Islet of Langerhans (tissue), 1 donor: ENCODE measurements at regions not wholly inside any gene's neighbourhood (a gene's known extent, or its start where the extent isn't known, plus 50 kb on each side); places are given as distances from the start of the nearest gene placed in this dataset.
"Not testable (repeated sequence)": the region's sequence is repeated elsewhere in the genome, so short reads cannot be mapped to it uniquely, and the experiment has no call there.

Experiments used
- FAIRE-seq: peaks from one replicate; lab custom pipeline; 2011; peaks lifted over from hg19 to GRCh38; lab: Jason Lieb, UNC

DNA sequence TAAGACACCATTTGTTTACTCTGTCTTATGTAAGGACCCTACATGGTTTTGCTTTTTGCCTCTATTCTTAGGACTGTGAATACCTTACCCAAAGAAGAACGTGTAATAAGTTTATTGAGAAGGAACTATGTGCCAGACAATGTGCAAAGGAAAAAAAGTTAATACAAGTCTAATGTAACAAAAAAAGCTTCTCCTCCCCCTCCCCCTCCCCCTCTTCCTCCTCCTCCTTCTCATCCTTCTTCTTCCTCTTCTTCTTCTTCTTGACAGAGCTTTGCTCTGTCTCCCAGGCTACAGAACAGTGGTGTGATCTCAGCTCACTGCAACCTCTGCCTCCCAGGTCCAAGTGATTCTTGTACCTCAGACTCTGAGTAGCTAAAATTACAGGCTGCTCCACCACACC lies 50.9 kb upstream of the MITF start:
- no peak for FAIRE-seq

DNA sequence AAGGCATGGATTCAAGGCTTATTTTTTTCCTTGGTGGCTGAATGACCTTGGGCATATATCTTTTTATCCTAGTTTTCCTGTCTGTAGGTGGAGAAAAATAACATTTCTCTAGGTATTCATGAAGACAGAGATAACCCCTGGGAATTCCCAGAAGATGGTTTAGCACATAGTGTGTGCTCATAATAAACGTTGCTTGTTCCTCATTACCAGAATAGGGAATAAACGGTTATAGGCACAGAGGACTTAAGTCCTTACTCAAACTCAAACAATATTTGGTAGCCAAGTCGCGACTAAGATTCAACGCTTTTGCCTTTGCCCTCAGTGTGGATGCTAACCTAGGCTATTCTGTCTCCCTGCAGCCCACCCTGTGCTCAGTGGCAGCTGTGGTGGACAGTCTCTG lies 51.6 kb upstream of the MITF start:
- no peak for FAIRE-seq

DNA sequence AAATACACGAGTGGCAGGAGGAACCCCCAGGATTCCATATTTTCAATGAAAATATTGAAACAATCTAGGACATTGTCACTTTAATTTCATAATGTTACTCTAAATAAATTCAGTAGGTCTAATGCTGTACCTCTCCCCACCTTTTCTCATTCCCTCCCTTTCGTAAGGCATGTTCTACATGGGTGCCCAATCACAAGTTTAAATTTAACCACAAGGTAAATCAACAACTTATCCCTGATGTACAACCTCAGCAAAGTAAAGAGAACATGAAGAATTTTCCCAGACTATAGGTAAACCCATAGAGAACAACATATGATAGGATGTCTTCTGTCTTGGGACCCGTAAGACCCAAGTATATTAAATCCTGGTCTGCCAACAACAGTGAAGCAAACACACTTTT lies 53.2 kb upstream of the MITF start:
- no peak for FAIRE-seq

DNA sequence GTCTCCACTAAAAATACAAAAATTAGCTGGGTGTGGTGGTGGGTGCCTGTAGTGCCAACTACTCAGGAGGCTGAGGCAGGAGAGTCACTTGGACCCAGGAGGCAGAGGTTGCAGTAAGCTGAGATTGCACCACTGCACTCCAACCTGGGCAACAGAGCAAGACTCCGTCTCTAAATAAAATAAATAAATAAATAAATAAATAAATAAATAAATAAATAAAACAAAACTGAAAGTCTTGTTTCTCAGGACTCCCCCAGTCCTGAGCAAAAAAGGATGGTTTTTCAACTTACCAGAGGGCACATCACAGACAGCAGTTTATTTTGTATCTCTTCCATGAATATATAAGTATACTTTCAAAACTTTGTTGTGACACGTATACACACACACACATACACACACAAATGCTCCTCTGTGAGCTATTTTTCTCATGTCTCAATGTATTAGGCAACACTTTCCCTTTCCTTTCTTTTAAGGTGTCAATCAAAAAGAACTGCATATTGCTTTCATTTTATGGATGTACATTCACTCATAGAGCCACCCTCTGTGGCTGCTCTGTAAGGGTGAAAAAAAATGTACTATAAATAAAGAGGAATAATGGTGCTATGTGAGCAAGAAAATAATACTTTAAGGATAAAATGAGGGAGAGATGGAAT lies 54.8 kb upstream of the MITF start:
- no peak for FAIRE-seq

DNA sequence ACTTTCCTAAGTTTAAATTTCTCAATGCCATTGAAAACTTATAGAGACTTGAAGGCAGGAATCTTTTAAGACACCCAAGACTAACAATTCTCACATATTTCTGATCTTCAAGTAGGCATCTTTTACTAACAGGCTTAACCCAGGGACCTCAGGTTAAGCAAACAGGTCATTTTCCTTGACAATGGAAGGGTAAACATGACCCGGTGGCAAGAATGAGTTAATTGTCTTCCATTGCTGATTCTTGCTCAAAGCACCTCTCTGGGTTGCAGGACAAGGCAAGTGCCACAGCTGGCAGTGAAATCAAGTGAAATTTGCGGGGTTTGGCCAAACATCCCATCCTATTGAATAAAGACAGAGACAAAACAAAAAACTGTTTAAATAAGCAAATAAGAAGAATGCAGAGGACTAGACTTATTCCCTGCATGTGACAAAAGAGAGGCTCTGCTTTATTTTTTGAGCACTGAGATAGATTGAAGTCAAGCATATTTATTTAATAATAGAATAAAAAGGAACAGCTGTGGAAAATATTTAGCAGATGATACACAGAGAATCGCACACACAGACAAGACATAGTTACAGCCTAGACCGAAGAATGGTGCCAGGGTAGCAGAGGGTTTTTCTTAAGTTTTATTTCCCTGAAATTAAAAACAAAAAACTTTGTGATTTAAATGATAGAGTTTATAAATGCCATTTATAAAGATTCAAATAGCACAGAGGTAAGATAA lies 56.0 kb upstream of the MITF start:
- FAIRE-seq = no peak

DNA sequence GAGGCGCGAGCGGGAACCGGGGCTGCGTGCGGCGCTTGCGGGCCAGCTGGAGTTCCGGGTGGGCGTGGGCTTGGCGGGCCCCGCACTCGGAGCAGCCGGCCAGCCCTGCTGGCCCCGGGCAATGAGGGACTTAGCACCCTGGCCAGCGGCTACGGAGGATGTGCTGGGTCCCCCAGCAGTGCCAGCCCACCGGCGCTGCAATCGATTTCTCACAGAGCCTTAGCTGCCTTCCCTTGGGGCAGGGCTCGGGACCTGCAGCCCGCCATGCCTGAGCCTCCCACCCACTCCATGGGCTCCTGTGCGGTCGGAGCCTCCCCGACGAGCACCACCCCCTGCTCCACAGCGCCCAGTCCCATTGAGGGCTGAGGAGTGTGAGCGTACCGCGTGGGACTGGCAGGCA lies 61.8 kb upstream of the MITF start:
- not testable (repeated sequence) for FAIRE-seq

DNA sequence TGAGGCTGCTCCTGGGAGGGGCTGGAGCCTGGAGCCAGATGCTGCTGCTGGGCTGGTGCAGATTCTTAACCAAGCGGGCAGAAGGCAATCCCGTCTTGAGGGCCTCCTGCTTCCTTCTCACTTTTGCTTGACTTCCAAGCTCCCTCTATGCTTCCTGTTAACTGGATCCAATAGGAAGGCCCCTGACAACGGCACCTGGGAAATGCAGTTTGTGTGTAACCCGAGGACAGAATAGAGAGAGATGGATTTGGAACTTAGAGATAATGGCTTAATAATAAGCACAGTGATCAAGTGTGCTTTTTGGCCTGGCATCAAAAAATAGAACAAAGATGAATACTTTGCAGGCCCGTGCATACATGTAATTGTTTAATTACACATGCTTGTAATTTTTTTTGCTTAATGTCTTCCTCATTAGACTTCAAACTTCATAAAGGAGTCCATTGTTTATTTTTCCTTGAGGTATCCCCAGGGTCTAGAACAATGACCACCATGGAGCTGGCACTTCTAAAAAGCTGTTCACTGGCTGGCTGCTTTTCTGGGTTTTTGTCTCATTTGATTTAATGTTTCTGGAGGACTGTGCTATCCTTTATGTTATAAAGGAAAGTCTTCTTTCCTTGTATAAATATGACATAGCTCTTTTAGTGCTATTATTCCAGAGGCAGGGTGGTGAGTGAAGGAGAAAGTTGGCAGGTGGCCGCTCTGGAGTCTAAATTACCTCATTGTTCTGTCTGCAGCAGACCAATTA lies 63.3 kb upstream of the MITF start:
- no peak for FAIRE-seq

DNA sequence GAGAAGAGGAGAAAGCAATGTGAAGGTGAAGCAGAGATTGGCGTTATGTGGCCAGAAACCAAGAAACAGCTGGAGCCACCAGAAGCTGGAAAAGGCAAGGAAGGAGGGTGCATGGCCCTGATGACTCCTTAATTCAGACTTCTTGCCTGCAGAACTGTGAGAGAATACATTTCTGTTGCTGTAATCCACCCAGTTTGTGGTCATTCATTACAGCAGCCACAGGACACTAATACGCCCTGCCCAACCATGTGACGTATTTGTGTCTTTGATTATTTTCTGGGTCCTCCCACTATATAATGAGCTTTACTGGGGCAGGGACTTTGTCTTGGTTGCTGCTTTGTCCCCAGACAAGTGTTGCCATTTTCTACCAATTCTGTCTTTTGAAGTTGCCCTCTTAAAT lies 64.5 kb upstream of the MITF start:
- FAIRE-seq = no peak

DNA sequence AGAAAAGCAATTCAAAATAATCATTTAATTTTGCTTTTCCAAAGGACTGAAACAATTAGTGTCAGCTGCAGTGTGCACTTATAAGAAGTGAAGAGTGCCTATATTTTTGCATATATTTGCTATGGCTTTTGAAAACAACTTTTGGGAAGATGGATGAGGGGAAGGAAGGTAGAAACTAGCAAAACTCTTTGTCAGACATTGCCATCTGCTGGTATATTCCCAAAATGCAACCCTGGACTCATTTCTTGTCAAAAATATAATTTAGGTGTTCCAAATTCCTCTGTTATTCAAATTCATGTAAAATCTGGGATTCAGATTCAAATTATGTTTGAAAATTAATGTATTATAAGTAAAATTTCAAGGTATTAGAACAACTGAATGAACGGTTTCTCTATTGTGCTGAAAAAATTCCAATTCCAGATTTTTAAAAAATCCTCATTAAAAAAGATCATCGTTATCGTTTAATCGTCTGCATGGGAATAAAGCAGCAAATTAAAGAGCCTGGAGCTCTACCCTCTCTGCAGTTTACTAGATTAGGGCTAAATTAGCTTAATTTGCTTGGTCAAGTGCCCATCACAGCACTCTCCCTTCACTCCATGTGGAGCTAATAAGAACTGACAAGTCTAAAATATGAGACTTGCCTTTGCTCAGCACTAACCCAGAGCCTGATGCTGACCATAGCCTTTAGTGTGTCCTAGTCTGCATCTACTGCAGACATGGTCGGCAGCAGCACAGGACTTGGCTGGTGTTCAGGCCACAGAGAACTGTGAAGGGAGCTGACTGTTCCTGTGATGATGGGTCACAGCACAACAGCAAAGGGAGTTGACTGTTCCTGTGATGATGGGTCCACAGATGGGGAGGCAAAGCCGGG lies 67.9 kb upstream of the MITF start:
- FAIRE-seq = peak; percentile 100

DNA sequence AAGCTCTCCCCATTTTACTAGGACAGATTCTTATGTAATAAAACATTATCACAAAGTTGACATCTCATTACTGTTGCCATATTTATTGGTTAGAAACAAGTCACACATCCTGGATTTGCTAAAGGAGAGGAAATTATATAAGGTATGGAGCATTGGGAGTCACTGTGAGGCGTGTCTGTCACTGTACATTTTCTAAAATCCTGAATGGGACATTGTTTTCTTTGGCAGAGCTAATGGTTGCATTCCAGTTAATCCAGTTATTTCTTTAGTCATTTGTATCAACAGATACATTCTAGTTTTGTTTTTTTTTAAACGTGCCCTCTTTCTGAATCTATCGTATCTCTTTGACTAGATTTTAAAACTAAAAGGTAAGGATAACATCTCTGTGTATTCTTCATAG lies 70.2 kb upstream of the MITF start:
- no peak for FAIRE-seq

DNA sequence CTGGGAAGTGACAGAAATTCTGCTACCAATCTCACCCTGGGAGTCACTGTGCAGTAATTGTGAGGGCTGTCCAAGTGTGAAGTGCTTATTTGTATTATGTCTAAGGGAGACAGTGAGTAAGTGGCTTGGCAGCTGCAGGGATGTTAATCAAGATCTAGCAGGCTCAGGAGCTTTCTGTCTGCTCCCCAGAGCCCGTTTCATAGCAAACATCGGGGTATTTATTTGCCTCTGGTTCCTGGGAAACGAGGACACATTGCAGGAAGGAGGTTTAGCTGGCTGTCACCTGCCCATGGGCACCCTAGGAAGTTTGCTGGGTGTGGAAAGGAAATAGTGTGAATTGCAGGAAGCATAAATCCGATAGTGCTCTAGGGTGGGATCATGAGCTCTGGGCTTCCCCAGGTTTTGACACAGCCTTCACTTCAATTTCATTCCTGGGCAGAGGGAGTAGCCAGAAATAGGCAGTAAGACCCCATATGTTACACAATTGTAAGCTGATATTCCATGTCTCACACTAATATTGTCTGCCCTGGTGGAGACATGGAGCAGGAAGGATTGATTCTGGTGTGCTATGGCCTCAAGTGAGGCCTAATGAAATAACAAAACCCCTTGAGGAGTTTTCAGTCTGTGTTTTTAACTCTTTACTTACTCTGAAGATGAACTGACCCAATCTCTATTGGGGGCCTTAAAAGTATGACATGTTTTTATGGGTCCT lies 74.1 kb upstream of the MITF start:
- no peak for FAIRE-seq

DNA sequence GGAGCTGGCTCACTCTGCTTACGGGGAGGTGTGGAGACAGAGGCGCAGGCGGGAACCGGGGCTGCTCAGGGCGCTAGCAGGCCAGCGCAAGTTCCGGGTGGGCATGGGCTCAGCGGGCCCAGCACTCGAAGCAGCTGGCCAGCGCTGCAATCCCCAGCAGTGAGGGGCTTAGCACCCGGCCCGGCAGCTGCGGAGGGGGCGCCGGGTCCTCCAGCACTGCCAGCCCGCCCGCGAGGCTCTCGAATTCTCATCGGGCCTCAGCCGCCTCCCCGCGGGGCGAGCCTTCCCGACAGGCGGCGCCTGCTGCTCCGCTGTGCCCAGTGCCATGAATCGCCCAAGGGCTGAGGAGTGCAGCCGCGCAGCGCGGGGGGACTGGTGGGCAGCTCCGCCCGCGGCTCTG lies 78.6 kb upstream of the MITF start:
- no peak for FAIRE-seq

DNA sequence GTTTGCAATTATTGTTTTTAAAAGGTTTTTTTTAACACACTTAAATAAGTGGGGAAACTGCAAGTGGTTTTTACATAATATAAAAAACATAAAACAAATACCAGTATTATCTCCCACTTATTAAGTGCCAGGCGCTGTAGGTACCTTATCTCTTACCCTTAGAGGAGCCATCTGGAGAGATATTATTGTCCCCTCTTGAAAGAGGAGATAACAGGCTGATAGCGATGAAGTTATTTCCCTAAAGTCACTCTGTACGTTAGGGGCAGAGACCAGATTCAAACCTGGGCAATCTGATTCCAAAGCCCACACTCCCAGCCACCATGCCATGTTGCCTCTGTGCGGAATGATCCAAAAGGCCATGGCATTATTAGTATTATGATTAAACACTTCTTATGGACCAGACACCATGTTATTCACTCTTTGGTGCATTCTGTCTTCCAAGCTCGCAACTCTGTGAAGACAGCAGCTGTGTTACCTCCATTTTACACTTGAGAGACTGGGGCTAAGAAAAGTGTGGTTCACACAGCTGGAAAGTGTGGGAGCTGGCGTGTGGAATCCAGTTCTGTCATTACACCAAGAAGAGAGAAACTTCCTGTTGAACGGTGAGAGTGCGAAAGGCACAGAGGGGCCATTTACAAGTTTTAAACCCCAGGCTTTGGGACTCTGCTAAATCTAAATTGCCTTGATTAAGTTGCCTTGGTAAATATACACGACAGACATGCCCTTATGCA lies 79.9 kb upstream of the MITF start:
- FAIRE-seq = no peak

DNA sequence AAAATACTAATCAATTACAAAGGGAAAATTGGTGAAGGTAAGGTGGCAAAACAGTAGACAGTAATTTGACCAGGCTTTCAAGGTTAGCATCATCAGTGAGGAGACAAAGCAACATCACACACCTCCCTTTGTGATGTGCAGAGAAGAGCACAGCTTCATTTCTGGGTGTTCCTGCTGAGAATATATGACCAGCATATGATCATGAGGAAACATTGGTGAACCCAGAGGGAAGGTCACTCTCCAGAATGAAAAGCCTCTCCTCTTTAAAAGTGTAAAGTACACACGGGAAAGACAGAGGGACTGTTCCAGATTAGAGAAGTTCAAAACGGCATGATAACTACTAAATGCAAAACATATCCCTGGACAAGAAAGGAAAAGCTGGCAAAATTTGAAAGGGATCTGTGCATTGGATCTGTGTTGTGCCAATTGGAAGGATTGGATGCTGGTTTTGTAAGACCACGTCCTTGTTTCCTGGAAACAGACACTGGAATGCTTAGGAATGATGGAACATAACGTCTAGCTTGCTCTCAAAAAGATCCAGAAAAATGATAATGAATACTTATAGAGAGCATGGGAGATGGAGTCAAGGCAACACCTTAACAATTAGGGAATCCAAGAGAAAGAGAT lies 80.6 kb upstream of the MITF start:
- FAIRE-seq = no peak

DNA sequence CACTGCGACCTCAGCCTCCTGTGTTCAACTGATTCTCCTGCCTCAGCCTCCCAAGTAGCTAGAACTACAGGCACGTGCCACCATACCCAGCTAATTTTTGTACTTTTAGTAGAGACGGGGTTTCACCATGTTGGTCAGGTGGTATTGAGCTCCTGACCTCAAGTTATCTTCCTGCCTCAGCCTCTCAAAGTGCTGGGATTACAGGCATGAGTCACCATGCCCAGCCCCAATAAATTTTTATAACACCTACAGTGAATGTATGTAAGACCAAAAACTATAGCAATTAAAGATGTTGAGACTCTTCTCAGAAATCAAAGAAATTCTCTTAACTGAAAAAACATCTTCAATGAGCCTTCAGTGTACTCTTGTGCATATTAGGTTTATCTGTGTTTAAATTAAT lies 82.2 kb upstream of the MITF start:
- not testable (repeated sequence) for FAIRE-seq

DNA sequence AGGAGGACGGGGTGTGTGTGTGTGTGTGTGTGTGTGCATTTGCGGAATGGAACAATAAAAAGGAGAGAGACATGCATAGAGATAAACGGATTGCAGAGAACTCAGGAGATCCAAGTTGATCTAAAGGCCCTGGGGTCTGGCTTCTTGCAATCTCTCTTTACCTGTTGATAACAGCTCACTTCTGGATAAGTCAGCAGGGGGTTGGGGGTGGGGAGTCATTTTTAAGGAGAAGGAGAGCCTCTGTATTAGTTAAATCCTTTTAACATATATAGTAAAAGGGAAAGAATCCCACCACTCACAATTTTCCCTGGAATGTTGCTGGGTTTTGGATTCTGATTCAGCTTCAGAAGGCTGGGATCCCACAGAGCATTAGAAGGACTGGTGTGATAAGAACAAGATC lies 87.5 kb upstream of the MITF start:
- no peak for FAIRE-seq

DNA sequence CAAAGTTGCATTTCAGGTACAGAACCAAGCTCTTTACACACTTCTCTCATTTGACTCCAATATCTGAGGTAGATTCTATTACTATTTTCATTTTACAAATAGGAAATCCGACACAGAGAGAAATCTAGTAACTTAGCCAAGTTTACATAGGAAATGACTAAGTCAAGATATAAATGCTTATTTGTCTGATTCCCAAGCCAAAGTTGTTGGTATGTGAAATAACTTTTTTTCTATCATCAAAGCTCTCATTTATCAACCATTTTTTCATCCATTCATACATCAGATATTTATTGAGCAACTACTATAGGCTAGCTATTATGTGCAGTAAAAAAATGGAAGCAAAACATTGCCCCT lies 89.2 kb upstream of the MITF start:
- no peak for FAIRE-seq

DNA sequence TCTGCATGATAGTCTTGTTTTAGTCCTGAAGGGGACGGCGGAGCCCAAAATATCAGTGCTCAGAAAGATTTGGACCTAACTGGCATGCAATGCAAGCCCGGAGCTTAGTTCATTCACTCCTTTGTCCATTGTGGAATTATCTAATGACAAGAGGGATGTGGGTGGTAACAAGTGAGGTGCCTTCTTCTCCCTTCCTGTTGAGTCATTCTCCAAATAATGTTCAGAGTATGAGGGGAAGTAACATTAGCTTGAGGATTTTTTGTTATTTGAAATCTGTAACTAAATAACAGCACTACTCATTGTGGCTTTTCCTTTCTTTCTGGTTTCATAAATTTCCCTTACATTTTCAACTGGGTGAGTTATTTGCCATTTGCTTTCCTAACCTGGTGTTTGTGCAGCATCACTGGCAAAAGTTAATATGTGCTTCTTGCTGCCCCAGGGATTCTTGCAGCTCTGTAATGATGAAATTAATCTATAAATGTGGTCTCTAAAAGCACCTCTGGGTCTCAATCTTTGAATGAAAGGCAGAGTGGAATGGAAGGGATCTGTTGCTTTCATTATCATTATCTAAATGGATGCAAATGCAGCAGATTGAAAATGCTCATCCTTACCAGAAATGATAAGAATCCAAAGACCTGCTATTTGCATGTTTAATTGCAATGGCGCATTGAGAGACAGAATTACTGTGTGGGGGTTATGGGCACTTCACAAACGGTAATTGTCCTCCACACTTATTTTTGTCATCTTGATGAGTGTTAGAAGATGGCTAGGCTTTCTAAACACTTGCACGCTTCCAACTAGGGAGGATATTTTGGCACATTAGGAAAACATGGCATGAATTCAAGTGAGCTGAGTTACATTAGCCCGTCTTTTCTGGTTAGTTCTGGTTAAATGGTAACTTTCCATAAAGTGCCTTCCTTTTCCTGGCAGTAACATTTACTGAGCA lies 89.9 kb upstream of the MITF start:
- no peak for FAIRE-seq

DNA sequence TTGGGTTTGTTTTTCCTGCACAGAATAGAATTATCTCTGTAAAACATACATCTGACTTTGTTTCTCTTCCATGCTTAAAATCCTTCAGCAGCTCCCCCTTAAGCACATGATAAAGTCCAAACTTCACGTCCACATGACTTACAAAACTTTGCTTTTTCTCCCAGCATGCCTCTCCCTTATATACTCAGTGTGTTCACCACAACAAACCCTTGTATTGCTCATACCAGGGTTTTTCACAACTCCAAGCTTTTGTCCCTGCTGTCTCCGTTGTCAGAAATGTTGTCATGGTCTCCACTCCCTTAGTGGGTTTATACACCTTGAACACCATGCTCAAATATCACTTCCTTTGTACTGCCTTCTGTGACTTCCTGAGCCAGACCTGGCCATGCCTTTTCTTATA lies 91.1 kb upstream of the MITF start:
- no peak for FAIRE-seq
